NCI-H446 (cell line): ENCODE measurements at regions not wholly inside any gene's neighbourhood (a gene's known extent, or its start where the extent isn't known, plus 50 kb on each side); places are given as distances from the start of the nearest gene placed in this dataset.
"Not testable (repeated sequence)": the region's sequence is repeated elsewhere in the genome, so short reads cannot be mapped to it uniquely, and the experiment has no call there.

Experiments used
- DNase-seq, 2 experiments: peaks; one replicate each; lab custom pipeline; 2025; lab: John Stamatoyannopoulos, UW

DNA sequence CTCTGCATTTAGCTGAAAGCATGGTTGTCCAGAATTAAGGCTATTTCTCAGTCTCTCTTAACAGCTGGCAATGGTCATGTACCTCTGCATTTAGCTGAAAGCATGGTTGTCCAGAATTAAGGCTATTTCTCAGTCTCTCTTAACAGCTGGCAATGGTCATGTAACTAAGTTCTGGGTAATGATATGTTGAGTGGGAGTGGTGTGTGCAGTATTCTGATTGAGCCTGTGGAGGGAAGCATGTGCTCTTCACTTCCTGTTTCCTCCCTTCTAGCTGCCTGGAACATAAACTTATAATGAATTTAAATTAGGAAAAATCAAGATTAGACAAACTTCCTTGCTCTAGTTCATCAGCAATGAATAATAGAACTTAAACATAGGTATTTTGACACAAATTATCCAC is 168.5 kb downstream of the MBL2 start:
- not testable (repeated sequence) for DNase-seq

DNA sequence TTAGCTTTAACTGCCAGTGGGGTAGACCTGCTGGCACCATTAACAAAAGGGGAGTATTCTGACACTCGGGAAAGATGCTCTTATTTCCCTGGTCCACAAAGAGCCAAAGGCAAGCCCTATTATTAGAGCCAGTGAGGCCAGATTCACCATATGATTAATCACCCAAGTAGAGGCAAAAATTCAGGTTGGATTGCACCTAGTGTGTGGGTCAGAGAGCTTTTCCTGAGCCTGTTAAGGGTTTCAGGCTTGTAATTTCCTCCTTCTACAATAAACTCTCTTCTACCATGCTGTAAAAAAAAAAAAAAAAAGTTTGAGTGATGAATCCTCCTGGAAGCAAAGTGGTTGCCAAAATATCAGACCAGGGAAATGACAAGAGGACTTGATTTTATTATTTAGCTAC is 163.5 kb downstream of the MBL2 start:
- DNase-seq: no peak

DNA sequence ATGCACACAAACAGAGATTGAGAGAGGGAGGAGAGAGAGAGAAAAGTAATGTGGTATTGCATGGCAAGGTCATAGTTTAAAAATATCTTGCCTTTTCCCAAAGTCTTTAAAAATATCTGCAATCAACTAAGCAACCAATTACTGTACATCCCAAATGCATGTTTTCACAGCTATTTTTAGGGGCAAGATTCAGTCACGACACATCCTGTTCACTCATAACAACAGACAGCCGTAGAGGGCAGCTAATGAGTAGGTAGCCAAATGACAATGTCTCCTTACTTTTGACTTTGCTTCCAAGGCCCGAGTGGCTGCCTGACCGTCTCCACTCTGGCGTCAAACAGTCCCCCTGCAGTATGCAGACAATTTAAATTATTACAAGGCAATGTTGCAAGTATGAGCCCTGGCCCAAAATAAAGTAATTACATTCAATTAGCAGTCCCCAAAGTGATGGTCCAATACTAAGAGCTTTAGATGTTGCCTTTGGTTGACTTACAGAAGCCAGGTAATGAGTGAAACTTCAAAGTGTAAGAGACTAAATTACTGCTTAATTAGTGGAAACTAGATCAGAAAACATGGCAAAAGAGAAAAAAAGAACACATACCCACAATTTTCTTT is 162.9 kb downstream of the MBL2 start:
- no peak for DNase-seq

DNA sequence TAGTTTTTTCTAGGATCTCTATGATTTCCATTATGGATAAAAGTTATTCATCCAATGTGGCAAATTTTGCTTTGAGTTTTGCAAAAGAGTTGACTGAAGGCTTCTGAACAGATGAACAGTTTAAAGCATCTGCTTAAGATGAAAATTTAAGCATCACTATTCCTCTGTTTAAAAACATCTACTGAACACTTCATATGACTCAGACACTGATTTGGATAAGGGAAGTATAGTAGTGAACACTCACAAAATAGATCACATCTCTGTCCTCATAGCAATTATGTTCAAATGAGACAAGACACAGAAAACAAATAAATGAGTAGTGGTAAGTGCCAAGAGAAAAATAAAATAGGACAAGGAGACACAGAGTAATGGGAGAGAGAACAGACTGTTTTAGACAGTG is 157.3 kb downstream of the MBL2 start:
- DNase-seq: no peak

DNA sequence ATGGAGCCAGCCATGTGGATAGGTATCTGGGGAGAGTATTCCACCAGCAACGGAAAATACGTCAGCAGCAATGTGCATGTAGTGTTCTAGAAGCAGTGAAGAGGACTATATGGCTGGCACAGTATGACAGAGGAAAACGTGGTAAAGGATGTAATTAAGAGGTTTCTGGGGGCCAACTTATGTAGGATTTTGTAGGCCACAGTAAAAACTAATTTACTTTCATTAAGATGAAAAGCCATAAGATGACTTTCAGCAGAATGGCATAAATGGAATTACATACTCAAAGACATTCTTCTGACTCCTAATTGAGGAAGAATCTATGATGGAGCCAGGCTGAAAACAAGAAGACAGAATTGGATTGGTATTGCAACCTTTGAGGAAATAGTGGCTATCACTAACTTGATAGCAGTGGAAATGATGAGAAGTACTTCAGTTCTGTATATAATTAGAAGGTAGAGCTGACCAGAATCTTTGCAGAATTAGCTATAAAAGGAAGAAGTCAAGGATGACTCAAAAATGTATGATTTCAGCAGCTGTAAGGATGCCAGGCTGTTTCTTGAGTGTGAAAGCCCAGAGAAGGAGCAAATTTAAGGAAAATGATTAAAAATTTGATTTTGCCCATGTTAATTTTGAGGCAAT is 156.7 kb downstream of the MBL2 start:
- no peak for DNase-seq

DNA sequence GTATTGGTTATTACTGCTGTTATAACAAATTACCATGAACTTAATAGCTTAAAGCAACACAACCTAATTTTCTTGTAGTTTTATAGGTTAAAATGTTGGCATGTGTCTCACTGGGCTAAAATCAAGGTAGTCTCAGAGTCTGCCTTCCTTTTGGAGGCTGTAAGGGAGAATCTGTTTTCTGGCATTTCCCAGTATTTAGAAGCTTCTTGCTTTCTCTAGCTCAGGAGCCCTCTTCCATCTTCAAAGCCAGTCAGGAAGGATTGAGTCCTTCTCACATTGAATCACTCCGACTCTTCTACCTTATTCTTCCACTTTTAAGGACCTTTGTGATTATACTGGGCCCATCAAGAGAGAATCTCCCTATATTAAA is 156.2 kb downstream of the MBL2 start:
- DNase-seq: no peak

DNA sequence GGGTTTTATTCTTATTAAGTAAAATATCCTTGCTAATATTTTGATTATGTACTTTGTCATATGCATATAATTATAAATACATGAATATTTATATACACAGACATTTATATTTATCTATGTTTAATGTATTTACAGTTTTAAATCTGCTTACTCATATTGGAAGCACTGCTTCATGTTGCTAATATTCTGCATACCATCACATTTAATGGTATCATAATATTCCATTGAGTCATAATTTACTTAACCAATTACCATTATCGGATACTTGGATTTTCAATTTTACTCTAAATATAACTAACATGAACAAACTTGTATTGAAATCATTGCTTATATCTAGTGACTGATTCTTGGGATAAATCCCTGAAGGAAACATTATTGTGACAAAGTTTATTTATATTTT is 155.2 kb downstream of the MBL2 start:
- DNase-seq: no peak

DNA sequence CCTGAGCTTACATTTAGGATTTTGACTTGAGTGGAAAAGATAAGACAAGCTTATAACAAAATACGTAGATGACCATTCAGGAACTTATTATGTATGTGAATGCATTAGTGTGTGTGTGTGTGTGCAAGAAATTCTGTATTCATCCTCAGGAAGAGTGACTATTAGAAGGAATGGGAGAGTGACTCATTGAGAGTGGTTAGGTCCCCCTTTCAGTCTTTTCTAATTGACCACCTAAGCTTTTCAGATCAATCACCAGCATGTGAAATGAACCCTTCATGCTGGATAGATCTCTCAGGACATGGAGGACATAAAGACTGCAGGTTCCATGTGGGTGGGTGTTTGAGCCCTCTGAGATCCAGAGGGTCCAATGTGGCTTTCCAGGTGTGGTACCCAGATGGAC is 153.5 kb downstream of the MBL2 start:
- no peak for DNase-seq

DNA sequence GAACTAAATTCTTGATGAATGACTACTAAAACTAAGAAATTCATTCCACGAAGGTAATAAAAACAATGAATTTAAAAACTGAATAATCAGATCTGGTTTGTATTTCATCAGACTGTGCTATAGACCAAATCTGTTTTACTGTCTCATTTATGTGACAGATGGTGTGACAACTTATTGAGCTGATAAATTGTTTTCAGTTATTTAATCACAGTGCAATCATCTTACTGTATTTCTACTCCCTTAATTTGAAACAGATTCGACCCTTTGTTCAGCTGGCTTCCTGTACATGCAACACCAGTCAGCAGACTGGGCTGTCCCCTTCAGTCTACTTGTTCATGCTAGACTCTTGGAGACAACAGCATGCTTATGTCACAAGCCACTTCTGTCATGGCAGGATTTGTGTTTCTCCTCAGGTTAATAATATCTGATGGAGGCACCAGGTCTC is 150.9 kb downstream of the MBL2 start:
- DNase-seq: no peak

DNA sequence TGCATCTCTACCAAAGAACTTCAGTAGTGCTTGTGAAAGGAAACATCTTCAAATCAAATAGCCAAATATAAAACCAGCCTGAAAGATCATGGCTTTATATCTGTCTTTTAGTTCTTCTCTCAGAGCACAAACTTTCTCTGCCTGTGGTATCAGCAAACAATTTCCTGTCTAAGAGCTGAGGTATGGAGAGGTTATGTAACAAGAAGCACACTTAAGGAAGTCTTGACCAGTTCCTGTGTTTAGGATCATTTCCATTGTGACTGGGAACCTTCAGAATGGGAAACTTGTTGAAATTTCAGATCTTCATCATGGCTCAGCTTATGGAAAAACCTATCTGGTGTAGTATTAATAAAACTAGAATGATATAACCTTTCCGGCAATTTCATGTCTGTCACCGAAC is 148.8 kb downstream of the MBL2 start:
- DNase-seq: no peak

DNA sequence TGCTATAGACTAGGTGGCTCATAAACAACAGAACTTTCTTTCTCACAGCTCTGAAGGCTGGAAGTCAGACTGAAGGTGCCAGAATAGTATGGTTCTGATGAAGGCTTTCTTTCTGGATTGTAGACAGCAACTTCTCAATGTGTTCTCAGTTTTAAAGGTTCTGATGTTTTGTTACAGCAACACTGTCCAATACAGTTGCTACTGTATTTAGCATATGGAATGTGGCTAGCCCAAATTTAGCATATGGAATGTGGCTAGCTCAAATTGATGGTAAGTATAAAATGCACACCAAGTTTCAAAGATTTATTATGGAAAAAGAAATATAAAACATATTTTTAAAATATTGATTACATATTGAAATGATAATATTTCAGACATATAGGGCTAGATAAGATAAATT is 145.3 kb downstream of the MBL2 start:
- DNase-seq: no peak

DNA sequence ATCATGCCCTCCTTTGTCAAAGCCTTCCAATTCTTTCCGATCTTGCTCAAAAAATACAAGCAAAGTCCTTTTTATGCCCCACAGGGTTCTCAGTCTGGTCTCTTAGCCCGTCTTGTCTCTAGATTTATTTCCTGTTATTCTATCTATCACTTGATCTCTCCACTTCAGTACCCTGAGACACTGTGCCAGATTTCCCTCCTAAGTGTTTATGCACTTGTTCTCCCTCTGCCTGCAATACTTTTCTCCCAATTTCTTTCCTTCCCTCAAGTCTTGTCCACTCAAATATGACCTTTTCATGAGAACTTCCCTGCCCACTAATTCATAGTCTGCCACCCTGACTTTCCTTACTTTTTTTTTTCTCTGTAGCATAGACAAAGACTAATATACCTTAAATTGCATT is 141.4 kb downstream of the MBL2 start:
- DNase-seq: no peak

DNA sequence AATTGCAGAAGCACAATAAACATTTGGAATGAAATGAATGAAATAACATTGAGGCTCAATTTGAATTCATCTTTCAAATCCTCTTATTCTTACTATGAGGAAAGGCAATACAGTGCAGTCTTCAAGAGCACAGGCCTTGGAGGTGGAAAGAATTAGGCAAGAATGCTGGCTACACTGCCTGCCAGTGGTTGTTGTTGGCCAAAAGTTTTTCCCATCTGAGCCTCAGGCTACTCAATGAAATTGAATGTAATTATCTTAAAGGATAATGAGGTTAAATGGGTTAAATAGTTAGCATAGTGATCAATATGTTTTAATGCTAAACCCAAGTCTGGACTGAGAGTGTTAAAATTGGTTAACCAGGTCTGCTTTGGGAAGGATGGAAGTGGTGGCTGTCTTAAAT is 140.9 kb downstream of the MBL2 start:
- no peak for DNase-seq

DNA sequence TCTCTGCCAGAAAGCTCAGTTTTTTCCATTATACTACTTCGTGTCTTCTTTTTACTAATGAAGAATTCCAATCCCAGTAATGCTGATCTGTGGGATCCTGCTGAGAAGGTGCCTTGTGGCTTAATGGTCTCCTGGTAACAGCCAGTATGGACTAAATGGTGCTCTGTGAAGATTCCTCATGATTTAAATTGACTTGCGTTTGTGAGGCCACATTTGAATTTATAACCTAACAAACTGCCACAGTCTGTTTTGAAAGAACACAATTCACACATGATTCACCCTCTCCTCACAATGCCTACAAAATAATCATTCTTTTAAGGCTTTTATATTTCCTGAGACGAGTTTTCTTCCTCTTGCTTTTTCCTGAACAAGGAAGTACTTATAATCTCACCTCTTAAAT is 140.0 kb downstream of the MBL2 start:
- DNase-seq: no peak

DNA sequence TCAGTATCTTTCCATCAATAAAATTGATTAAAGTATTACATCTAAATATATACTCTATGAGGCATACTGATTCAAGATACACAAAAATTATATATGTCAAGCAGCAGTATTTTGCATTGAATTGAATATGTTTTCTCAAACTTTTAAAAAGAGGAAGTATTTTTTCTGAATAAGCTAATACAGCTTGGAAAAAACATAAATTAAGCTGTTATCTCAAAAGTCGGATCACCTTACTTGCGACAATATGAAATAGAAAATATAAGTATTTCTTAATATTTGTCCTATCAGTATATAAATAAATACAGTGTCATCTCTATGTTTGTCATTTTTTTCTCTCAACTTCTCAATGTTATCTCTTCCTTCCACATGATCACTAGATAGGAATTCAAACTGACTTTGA is 139.3 kb downstream of the MBL2 start:
- DNase-seq: no peak

DNA sequence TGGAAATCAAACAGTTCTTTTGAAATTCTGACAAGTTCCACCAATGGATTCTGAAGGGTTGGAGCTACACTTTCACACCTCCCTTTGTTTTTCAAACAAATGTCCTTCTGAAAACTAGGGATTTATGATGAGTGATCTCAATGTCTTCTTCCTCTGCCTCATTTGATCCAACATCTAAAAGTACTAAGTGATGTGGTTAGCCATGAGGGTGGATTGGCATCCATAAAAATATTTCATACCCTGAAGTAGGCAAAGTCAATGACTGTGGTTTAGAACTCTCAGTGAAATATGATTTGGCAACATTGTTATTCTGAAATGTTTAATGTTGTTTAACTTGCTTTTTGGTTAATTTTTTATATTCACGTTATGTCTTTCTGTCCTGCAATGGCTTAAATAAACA is 136.9 kb downstream of the MBL2 start:
- no peak for DNase-seq

DNA sequence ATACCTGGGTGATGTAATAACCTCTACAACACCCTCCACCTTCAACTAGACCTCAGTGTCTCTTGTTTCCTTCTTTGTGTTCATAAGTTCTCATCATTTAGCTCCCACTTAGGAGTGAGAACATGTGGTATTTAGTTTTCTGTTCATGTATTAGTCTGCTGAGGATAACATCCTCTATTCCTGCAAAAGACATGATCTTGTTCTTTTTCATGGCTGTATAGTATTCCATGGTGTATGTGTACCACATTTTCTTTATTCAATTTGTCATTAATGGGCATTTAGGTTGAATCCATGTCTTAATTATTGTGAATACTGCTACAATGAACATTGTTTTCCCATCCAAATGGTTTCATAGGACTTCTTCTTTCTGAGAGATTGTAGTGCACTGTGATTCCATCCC is 135.7 kb downstream of the MBL2 start:
- DNase-seq: no peak

DNA sequence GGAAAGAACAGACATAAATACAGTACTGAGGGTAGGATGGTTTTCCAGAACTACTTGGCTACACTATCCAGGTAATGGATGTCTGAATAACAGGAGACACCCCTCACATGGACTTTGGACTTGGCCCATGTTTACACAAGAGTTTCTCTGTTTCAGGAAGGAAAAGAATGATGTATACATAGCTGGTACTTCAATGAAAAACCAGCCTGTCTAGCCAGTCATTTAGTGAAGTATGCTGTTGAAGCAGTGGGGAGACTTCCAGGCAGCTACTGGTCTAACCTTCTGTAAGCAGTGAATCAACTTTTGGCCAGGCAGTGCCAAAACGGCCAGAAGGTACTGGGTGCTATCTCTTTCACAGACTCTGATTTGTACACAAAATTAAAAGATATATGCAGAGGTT is 135.0 kb downstream of the MBL2 start:
- DNase-seq: no peak

DNA sequence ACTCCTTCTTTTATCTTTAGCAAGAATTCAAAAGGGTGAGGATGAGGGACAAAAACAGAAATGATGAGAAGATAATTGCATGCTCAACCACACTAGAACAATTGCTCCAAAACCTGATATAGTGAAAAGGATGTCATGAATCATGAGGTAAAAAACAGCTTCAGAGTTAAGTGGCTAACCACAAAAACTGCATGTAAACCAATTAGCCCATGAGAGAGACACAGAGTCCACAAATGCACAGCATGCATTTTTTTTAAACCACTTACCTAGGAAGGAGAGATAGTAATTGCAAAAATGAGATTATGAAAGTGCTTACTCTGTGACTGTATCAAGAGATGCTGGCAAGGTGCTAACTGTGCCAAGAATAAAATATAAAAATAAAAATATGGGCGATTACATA is 132.9 kb downstream of the MBL2 start:
- DNase-seq: no peak

DNA sequence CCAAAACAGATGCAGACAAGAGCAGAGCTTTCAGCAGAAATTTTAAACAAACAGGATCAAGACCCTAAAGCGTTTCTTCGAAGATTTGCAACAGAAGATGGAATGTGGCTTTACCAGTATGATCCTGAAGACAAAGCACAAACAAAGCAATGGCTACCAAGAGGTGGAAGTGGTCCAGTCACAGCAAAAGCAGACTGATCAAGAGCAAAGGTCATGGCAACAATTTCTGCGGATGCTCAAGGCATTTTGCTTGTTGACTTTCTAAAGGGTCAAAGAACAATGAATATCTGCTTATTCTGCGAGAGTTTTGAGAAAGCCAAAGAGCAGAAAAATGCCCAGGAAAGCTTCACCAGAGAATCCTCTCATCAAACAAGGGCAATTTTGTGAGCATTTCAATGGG is 130.4 kb downstream of the MBL2 start:
- DNase-seq: no peak

DNA sequence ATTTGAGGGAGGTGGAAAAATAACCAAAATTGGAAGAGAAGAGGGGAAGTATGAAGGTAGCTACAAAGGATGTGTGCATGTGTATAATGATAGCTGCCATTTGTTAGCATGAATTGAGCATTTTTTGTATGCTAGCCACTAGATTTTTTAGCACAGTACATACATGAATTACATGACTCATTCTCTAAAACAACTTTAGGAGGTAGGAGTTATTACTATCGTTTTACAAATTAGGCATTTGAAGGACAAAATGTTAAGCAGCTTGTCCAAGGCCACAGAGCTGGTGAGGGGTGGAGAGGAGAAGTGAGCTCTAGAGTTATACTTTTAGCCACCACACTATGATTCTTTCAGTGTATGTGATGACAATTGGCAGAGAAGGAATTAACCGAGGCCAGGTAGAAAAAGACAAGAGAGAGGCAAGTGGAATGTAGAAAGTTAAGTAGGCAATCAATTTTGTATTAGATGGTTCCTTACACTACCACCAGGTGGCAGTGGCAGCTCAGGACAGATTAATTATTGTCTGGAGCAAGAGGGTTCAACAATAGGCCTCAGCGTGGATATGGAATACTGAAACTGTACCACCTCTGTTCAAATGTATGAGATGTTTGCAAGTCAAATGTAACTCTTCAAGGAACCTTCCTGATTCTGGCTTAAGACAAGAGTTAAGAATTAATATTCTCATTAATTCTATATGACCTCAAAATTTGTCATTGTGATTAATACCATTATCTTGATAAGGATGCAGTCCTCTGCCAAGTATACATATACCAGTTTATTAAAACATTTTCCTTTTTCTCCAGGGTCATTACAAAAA is 128.0 kb downstream of the MBL2 start:
- DNase-seq: peak in 1 of 2 experiments; percentile 22

DNA sequence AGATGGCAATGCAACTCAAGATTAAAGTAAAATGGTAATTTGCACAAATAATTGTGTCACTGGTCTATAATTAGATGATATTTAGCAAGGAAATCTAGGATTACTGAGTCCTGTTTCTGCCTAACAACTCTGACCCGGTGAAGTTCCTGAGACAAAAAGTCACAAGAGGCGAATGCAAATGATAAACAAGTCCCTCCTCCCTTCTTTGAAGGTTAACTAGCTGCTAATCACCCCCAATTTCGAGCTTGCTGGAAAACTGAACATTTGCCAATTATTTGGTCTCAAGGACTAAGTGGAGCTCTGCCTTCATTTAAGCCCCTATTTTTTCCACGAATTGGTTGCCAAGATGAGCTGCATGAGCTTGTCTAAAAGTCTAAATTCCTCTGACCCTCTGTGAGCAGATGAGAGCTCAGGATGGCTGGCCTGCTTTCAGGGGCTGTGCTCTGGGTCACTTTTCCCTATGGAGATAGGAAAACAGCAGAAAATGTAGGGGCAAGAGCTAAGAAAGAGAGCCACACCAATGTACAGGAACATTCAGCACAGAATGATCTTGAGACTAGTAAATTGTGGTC is 127.3 kb downstream of the MBL2 start:
- DNase-seq: no peak

DNA sequence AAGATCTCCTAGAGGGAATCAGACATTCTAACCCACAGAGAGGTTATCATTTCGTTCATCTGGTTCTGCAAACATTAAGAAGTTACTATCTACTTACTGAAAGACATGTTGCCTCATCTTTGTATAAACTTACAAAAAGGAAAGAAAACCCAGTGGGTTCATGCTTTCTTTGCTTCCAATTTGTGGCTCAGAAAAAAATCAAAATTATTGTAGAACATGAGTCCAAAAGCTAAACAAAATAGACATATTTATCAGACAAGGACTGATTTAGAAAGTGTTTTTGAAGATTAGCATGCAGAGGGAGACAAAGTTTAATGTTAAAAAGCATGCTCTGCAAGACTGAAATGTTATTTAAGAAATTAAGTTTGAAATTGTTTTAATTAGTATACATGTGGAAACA is 123.1 kb downstream of the MBL2 start:
- DNase-seq: no peak
